ENCODE measurements at regions not wholly inside any gene's neighbourhood (a gene's known extent, or its start where the extent isn't known, plus 50 kb on each side); places are given as distances from the start of the nearest gene placed in this dataset.

DNA sequence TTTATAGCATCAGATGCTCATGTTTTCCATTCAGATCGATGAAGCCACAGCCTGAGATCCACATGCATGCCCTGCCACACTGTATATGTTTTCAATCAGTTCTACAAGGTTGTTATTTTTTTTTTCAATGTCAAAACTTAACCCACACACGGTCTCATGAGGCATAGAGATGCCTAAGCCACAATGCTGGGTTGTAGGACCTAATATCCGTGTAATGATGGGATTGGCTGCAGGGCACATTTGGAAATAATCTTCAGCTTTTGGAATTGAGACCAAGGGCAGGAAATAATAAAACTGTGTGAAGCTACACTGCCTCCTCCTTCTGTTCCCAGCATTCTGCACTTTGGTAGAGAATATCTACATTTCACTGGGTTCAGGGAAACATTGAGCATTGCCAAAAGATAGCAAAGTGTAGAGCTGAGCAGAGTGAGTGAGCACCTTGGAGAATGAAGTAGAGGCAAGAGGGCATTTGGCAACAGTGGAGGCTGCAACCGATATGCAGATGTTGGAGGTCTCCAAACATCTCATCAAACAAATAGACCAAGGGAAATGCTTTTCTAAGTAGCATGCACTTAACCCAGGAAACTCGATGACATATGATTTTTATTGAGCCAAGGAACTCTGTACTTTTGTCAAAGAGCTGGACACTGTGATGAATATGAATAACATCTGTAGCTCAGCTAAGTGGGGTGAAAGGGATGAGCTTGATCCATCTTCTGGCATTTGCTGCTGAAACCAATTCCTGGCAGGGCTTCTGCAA is 176.7 kb downstream of the LYPLAL1 start:
- Mint-ChIP-seq H3K9me3 (ENCODE audit: low read depth) (peaks cover 10% of the 10 kb centered on the region), H3K27ac (no peak overlapping the region), H3K27me3 (no peaks in the 10 kb centered on the region), H3K4me3 (no peak overlapping the region), H3K36me3 (no peaks in the 10 kb centered on the region), H3K4me1 (no peaks in the 10 kb centered on the region)
- DNase-seq, result no peak
- CTCF ChIA-PET, result no interaction called here
- no peak for ATAC-seq

DNA sequence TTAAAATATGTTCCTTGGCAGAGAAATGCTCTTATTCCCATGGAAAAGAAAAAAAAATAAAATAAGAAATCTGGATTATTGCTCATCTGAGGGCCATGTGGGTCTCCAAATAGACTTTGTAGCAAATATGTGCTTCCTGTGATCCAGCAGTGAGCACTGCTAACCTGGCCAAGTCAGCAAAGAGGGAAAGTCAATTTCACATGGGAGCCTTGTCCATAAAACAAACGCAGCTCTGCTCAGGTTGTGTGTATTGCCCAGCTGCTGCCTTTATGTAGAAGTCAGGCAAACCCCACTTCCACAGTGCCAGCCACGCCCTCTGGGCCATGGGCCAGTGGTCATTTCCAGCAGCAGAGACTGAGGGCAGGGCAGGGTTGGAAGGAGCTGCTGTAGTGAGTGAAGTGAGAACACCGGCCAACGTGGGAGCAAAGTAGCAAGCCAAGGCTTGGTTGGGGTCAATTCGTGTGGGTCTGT is 174.3 kb downstream of the LYPLAL1 start:
- Mint-ChIP-seq H3K27me3 (no peaks in the 10 kb centered on the region), H3K9me3 (ENCODE audit: low read depth) (peaks cover 10% of the 10 kb centered on the region)

DNA sequence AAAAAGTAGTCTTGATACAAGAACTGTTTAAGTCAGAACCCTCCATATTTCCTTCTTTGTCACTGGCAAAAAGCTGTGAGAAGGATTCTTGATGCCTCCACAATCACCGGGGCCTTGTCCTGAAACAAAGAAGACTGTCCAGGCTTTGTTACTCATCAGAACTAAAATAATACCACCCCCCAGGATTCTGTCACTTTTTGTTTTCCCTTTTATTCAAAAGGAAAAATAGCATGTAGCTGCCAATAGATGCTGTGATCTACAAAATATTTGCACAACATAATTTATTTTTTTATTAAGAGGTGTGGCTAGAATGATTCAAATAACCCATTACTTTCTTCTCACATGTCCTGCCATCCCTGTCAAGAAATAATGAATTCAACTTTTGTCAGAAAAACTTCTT is 173.7 kb downstream of the LYPLAL1 start:
- Mint-ChIP-seq H3K4me3 (no peak overlapping the region), H3K27ac (no peak overlapping the region), H3K9me3 (ENCODE audit: low read depth) (peaks cover 10% of the 10 kb centered on the region), H3K36me3 (no peaks in the 10 kb centered on the region), H3K27me3 (no peaks in the 10 kb centered on the region), H3K4me1 (no peaks in the 10 kb centered on the region)
- ATAC-seq (no peak), DNase-seq (no peak)
- CTCF ChIA-PET, result no interaction called here

More for the DNA sequence above, 174.3 kb downstream of the LYPLAL1 start:
- DNase-seq (no peak), ATAC-seq (no peak)
- H3K4me3 Mint-ChIP-seq, result no peak overlapping the region
- CTCF ChIA-PET, result no interaction called here
- no peaks in the 10 kb centered on the region for H3K4me1 Mint-ChIP-seq
- H3K36me3 Mint-ChIP-seq, result no peaks in the 10 kb centered on the region
- H3K27ac Mint-ChIP-seq, result no peak overlapping the region

GRCh38 chr1:219345953-219346352 is 172.3 kb downstream of the LYPLAL1 start:
- Mint-ChIP-seq H3K9me3 (ENCODE audit: low read depth) (peaks cover 10% of the 10 kb centered on the region), H3K4me1 (no peaks in the 10 kb centered on the region), H3K4me3 (no peak overlapping the region), H3K36me3 (no peaks in the 10 kb centered on the region), H3K27ac (no peak overlapping the region), H3K27me3 (no peaks in the 10 kb centered on the region)
- CTCF ChIA-PET, result no interaction called here
- DNase-seq (no peak), ATAC-seq (no peak)

GRCh38 chr1:219342836-219343235 is 169.2 kb downstream of the LYPLAL1 start:
- Mint-ChIP-seq H3K36me3 (no peaks in the 10 kb centered on the region), H3K9me3 (ENCODE audit: low read depth) (peaks cover 10% of the 10 kb centered on the region), H3K27me3 (no peaks in the 10 kb centered on the region), H3K4me1 (no peaks in the 10 kb centered on the region), H3K27ac (no peak overlapping the region), H3K4me3 (no peak overlapping the region)
- CTCF ChIA-PET, result no interaction called here
- no peak for ATAC-seq
- DNase-seq, result no peak

- CTCF ChIA-PET, result no interaction called here
- Mint-ChIP-seq H3K4me1 (no peaks in the 10 kb centered on the region), H3K27ac (no peak overlapping the region), H3K4me3 (no peak overlapping the region), H3K9me3 (ENCODE audit: low read depth) (peaks cover 2% of the 10 kb centered on the region), H3K27me3 (peaks cover 3% of the 10 kb centered on the region), H3K36me3 (no peaks in the 10 kb centered on the region)
- no peak for DNase-seq
- ATAC-seq, result no peak
Measured at GRCh38 chr1:219340796-219341195, 167.1 kb downstream of the LYPLAL1 start.

GRCh38 chr1:219339466-219339865 is 165.8 kb downstream of the LYPLAL1 start:
- ATAC-seq, result no peak

DNA sequence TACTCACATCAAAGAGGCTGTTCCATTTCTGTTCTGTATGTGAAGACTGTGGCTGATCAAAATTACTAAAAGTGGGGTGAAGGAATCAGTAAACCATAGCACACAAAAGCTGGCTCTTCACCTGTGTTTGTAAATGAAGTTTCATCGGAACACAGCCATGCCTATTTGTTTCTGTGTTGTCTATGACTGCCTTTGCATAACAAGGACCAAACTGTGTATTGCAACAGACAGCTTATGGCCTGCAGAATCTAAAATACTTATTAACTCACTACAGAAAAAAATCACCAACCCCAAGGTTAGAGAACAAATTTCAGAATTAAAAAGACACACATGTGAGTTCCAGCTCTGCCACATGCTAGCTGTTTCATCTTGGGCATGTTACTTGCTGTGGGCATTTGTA is 163.9 kb downstream of the LYPLAL1 start:
- CTCF ChIA-PET, result no interaction called here
- Mint-ChIP-seq H3K27ac (no peak overlapping the region), H3K9me3 (ENCODE audit: low read depth) (no peaks in the 10 kb centered on the region), H3K4me3 (no peak overlapping the region), H3K36me3 (no peaks in the 10 kb centered on the region), H3K27me3 (peaks cover 10% of the 10 kb centered on the region), H3K4me1 (no peaks in the 10 kb centered on the region)
- ATAC-seq (no peak), DNase-seq (no peak)

More at GRCh38 chr1:219339466-219339865, 165.8 kb downstream of the LYPLAL1 start:
- DNase-seq, result no peak
- Mint-ChIP-seq H3K27me3 (peaks cover 7% of the 10 kb centered on the region), H3K27ac (no peak overlapping the region), H3K4me3 (no peak overlapping the region), H3K36me3 (no peaks in the 10 kb centered on the region), H3K4me1 (no peaks in the 10 kb centered on the region), H3K9me3 (ENCODE audit: low read depth) (no peaks in the 10 kb centered on the region)
- CTCF ChIA-PET, result no interaction called here

GRCh38 chr1:219333626-219334025 is 159.9 kb downstream of the LYPLAL1 start:
- H3K4me3 Mint-ChIP-seq, result no peak overlapping the region
- peaks cover 17% of the 10 kb centered on the region for H3K27me3 Mint-ChIP-seq
- H3K4me1 Mint-ChIP-seq, result no peaks in the 10 kb centered on the region
- H3K36me3 Mint-ChIP-seq, result no peaks in the 10 kb centered on the region
- ATAC-seq, result no peak
- no peaks in the 10 kb centered on the region for H3K9me3 Mint-ChIP-seq (ENCODE audit: low read depth)
- H3K27ac Mint-ChIP-seq, result no peak overlapping the region
- no peak for DNase-seq
- CTCF ChIA-PET, result no interaction called here

GRCh38 chr1:219331424-219331823 is 157.7 kb downstream of the LYPLAL1 start:
- peaks cover 2% of the 10 kb centered on the region for H3K9me3 Mint-ChIP-seq (ENCODE audit: low read depth)
- H3K4me3 Mint-ChIP-seq, result no peak overlapping the region
- peaks cover 25% of the 10 kb centered on the region for H3K27me3 Mint-ChIP-seq
- H3K27ac Mint-ChIP-seq, result no peak overlapping the region
- H3K4me1 Mint-ChIP-seq, result no peaks in the 10 kb centered on the region
- no peaks in the 10 kb centered on the region for H3K36me3 Mint-ChIP-seq
- CTCF ChIA-PET, result no interaction called here
- DNase-seq, result no peak
- ATAC-seq, result no peak

- no peak for DNase-seq
- Mint-ChIP-seq H3K4me1 (no peaks in the 10 kb centered on the region), H3K9me3 (ENCODE audit: low read depth) (peaks cover 2% of the 10 kb centered on the region), H3K4me3 (no peak overlapping the region), H3K27ac (no peak overlapping the region), H3K27me3 (peaks cover 25% of the 10 kb centered on the region), H3K36me3 (no peaks in the 10 kb centered on the region)
- CTCF ChIA-PET, result no interaction called here
- ATAC-seq, result no peak
Measured at GRCh38 chr1:219330669-219331068, 157.0 kb downstream of the LYPLAL1 start.

DNA sequence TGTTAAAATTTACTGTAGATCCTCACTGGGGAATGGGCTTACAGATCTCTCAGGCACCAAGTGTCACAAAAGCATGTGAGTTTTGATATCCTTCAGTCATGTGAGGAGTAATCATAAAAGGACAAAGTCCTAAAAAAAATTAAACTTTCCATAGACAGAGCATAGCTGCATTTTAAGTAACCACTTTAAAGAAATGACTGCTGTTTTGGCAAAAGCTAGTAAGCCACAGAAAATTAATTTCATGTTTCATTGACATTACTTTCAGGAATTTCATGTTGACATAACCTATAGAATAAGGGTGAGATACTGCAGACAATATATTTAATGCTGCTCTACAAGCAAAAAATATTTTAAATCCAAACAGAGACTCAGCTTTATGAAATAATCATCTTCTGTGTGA is 156.3 kb downstream of the LYPLAL1 start:
- H3K27me3 Mint-ChIP-seq, result peaks cover 25% of the 10 kb centered on the region
- peaks cover 3% of the 10 kb centered on the region for H3K4me1 Mint-ChIP-seq
- no peak for ATAC-seq
- no peak for DNase-seq
- H3K9me3 Mint-ChIP-seq (ENCODE audit: low read depth), result peaks cover 2% of the 10 kb centered on the region
- no peak overlapping the region for H3K4me3 Mint-ChIP-seq
- no peak overlapping the region for H3K27ac Mint-ChIP-seq
- no peaks in the 10 kb centered on the region for H3K36me3 Mint-ChIP-seq
- CTCF ChIA-PET, result no interaction called here

GRCh38 chr1:219329578-219329977 is 155.9 kb downstream of the LYPLAL1 start:
- CTCF ChIA-PET, result no interaction called here
- Mint-ChIP-seq H3K9me3 (ENCODE audit: low read depth) (peaks cover 2% of the 10 kb centered on the region), H3K27me3 (peaks cover 26% of the 10 kb centered on the region), H3K27ac (no peak overlapping the region), H3K4me3 (no peak overlapping the region), H3K4me1 (peaks cover 3% of the 10 kb centered on the region), H3K36me3 (no peaks in the 10 kb centered on the region)
- no peak for ATAC-seq
- DNase-seq, result no peak

GRCh38 chr1:219326843-219327242 is 153.2 kb downstream of the LYPLAL1 start:
- ATAC-seq, result no peak
- Mint-ChIP-seq H3K27me3 (peaks cover 37% of the 10 kb centered on the region), H3K9me3 (ENCODE audit: low read depth) (peaks cover 2% of the 10 kb centered on the region), H3K4me1 (peaks cover 3% of the 10 kb centered on the region), H3K27ac (no peak overlapping the region), H3K4me3 (no peak overlapping the region), H3K36me3 (no peaks in the 10 kb centered on the region)
- CTCF ChIA-PET, result no interaction called here
- DNase-seq, result no peak

DNA sequence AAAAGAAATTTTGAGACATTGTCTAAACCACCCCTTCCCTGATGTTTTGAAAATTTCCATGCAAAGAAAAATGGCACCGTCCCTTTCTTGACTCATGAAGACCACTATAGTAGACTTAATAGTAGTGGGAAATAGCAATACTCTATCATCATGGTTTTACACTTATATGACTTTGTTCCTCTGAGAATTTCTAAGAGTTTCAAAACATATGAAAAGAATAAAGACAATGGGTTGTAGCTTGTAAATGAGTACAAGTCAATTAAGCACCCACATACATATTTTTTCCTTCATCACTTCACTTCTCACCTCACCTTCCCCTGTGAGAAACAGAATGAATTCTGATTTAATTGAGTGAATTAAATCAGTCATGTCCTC is 151.7 kb downstream of the LYPLAL1 start:
- no peak for DNase-seq
- Mint-ChIP-seq H3K27ac (no peak overlapping the region), H3K9me3 (ENCODE audit: low read depth) (peaks cover 2% of the 10 kb centered on the region), H3K4me1 (peaks cover 3% of the 10 kb centered on the region), H3K4me3 (no peak overlapping the region), H3K36me3 (no peaks in the 10 kb centered on the region), H3K27me3 (peaks cover 37% of the 10 kb centered on the region)
- CTCF ChIA-PET, result no interaction called here
- no peak for ATAC-seq

All from activated CD8-positive, alpha-beta memory T cell treated with anti-CD3 and anti-CD28 coated beads, Interleukin-2, amount 10 ng/mL, durations not matched to agents 7 days and 5 days (primary cell).